C4-2B (cell line): ENCODE measurements at regions not wholly inside any gene's neighbourhood (a gene's known extent, or its start where the extent isn't known, plus 50 kb on each side); places are given as distances from the start of the nearest gene placed in this dataset.

ENCODE experiments used
- CTCF ChIP-seq: fragments of 450-650 bp; conservative IDR thresholded peaks from 2 replicates; pipeline ENCODE4 v1.5.1; 2017; ENCODE audit warnings: mild to moderate bottlenecking
- ZFX ChIP-seq: fragments of 450-650 bp; IDR thresholded peaks from 2 replicates; pipeline ENCODE4 v1.6.1; 2017

- no peak for TF ChIP-seq CTCF
- TF ChIP-seq ZFX: no peak
Measured at GRCh38 chr2:122022531-122022930, 267.1 kb downstream of the TSN start.
